Calu3 (cell line): ENCODE measurements at regions not wholly inside any gene's neighbourhood (a gene's known extent, or its start where the extent isn't known, plus 50 kb on each side); places are given as distances from the start of the nearest gene placed in this dataset.

Experiments used
- BruUV-seq: library from RNA; stranded (reverse); fragments of 400-500 nt; replicated peaks from 2 replicates; lab custom pipeline; 2021; lab: Mats Ljungman, UMichigan
- CTCF ChIA-PET: fragments of 300-600 bp; sonication (Branson Sonifier 250); formaldehyde crosslinking; loops from one replicate; lab custom pipeline; 2022; ENCODE audit warnings: antibody characterized with exemption; lab: Charles Lee
- DNase-seq: peaks from one replicate; pipeline ENCODE4 v3.0.0; 2022
- H3K27ac Mint-ChIP-seq: one replicate; pipeline ENCODE4 v1.8.0; 2022; ENCODE audit warnings: mixed read lengths; ENCODE audit not compliant: unreplicated experiment
- H3K27me3 Mint-ChIP-seq: one replicate; pipeline ENCODE4 v1.8.0; 2022; ENCODE audit warnings: mixed read lengths; ENCODE audit not compliant: unreplicated experiment
- H3K36me3 Mint-ChIP-seq: one replicate; pipeline ENCODE4 v1.8.0; 2022; ENCODE audit warnings: mild to moderate bottlenecking, moderate library complexity, mixed read lengths; ENCODE audit not compliant: insufficient read depth, unreplicated experiment
- H3K4me1 Mint-ChIP-seq: one replicate; pipeline ENCODE4 v1.8.0; 2022; ENCODE audit warnings: mild to moderate bottlenecking, low read depth, mixed read lengths; ENCODE audit not compliant: unreplicated experiment
- H3K4me3 Mint-ChIP-seq: one replicate; pipeline ENCODE4 v1.8.0; 2022; ENCODE audit warnings: mild to moderate bottlenecking, low read depth, moderate library complexity, mixed read lengths; ENCODE audit not compliant: unreplicated experiment
- H3K9me3 Mint-ChIP-seq: one replicate; pipeline ENCODE4 v1.8.0; 2022; ENCODE audit warnings: low read depth, mixed read lengths; ENCODE audit not compliant: unreplicated experiment
- intact Hi-C: fragments of 100-400 bp; cut with micrococcal nuclease; formaldehyde crosslinking; loops from one replicate; pipeline ENCODE4 v1.10.0; 2022; ENCODE audit not compliant: unreplicated experiment
- TF ChIP-seq, protein P1 (sequence below): fragments of 200-600 bp; IDR thresholded peaks from one replicate; pipeline ENCODE4 v1.8.0; 2022; ENCODE audit warnings: antibody characterized with exemption; ENCODE audit not compliant: unreplicated experiment

DNA sequence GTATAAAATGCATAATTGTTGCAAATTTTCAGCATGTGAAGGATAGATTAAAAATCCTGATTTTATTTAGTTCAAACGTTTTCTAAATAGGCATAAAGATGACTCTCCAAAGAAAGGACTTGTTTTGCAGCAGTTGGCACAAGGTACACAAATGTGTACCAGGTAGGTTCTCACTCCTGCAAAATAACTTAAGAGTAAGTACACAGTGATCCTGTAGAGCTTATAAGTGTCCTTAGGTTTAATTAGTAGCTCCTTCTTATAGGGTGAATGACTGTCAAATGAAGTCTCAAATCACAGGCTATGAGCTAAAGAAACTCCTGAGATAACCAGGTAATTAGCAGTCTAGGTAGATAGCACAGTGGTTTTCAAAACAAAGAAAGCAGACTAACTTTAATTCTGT lies 330.6 kb upstream of the MDGA2 start:
- CTCF ChIA-PET, result no interaction called here
- Mint-ChIP-seq H3K4me3 (no peak overlapping the region), H3K4me1 (no peaks in the 10 kb centered on the region), H3K36me3 (no peaks in the 10 kb centered on the region), H3K9me3 (peaks cover 13% of the 10 kb centered on the region), H3K27ac (no peak overlapping the region), H3K27me3 (no peaks in the 10 kb centered on the region)
- DNase-seq, result no peak
- BruUV-seq, result no TSS peak
- intact Hi-C loops, result no loop called here
- TF ChIP-seq, protein P1, sequence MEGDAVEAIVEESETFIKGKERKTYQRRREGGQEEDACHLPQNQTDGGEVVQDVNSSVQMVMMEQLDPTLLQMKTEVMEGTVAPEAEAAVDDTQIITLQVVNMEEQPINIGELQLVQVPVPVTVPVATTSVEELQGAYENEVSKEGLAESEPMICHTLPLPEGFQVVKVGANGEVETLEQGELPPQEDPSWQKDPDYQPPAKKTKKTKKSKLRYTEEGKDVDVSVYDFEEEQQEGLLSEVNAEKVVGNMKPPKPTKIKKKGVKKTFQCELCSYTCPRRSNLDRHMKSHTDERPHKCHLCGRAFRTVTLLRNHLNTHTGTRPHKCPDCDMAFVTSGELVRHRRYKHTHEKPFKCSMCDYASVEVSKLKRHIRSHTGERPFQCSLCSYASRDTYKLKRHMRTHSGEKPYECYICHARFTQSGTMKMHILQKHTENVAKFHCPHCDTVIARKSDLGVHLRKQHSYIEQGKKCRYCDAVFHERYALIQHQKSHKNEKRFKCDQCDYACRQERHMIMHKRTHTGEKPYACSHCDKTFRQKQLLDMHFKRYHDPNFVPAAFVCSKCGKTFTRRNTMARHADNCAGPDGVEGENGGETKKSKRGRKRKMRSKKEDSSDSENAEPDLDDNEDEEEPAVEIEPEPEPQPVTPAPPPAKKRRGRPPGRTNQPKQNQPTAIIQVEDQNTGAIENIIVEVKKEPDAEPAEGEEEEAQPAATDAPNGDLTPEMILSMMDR, result no peak

DNA sequence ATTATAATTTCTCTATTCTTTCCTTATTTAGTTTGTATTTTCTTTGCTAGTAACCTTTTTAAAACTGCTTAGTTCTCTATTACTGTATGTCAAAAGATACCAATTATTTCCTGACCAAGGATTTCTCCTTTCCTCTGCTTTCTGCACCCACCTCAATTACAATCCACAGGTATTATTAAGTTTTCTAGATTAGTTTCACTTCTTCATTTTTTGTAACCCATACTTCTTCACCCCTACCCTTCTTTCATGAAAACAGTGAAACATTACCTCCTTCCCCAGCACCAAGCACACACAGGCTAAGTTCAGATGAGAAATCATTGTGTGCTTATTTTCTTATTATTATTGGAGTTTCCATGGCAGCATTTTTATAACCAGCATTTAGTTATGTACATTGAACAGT lies 318.5 kb upstream of the MDGA2 start:
- Mint-ChIP-seq H3K27me3 (no peaks in the 10 kb centered on the region), H3K4me1 (no peaks in the 10 kb centered on the region), H3K4me3 (no peak overlapping the region), H3K9me3 (peaks cover 12% of the 10 kb centered on the region), H3K27ac (no peak overlapping the region), H3K36me3 (no peaks in the 10 kb centered on the region)
- no TSS peak for BruUV-seq
- DNase-seq, result no peak
- intact Hi-C loops, result no loop called here
- TF ChIP-seq, protein P1, result no peak
- CTCF ChIA-PET, result no interaction called here

DNA sequence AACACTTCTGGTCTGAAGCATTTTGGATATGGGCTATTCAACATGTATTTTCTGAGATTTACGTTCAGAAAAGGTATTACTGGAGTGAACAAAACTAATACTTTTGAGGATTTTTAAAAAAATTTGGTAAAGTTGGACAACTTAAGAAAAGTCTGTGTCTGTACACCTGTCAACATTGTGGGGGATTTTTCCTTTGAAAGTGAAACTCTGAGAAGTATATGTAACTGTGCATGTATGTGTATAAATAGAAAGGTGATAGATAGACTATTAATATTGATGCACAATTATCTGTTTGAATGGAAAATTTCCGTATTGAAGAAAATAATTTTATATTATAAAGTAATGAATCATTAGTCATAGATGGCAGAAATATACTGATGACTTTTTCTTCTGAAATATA lies 312.8 kb upstream of the MDGA2 start:
- Mint-ChIP-seq H3K36me3 (no peaks in the 10 kb centered on the region), H3K27ac (no peak overlapping the region), H3K4me3 (no peak overlapping the region), H3K27me3 (no peaks in the 10 kb centered on the region), H3K4me1 (no peaks in the 10 kb centered on the region), H3K9me3 (peaks cover 5% of the 10 kb centered on the region)
- TF ChIP-seq, protein P1, result no peak
- no peak for DNase-seq
- intact Hi-C loops, result no loop called here
- BruUV-seq, result no TSS peak
- CTCF ChIA-PET, result no interaction called here

DNA sequence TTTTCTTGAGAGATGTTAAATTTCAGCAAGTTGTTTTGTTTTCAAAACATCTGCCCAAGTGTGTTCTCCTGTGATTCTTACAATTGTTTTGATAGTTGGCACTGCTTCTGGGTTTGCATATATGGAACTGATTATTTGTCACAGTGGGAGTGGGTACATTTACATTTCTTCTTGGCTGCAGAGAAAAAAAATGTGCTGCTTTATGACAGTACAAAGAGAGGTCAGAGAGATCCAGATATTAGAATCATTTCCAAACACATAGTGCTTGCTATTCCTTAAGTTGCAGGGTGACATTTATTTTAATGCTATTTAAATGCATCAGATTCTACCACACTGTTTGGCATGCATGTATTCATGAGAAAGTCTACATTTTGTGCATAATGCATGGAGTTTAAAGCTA lies 303.5 kb upstream of the MDGA2 start:
- intact Hi-C loops, result no loop called here
- Mint-ChIP-seq H3K9me3 (peaks cover 5% of the 10 kb centered on the region), H3K4me3 (no peak overlapping the region), H3K27me3 (no peaks in the 10 kb centered on the region), H3K36me3 (no peaks in the 10 kb centered on the region), H3K27ac (no peak overlapping the region), H3K4me1 (no peaks in the 10 kb centered on the region)
- CTCF ChIA-PET, result no interaction called here
- no TSS peak for BruUV-seq
- TF ChIP-seq, protein P1, result no peak
- DNase-seq, result no peak
